ENCODE measurements at regions not wholly inside any gene's neighbourhood (a gene's known extent, or its start where the extent isn't known, plus 50 kb on each side); places are given as distances from the start of the nearest gene placed in this dataset.

GRCh38 chr4:41318839-41319530 is 62.3 kb downstream of the UCHL1 start:
- no peak for TF ChIP-seq CTCF (IDR thresholded peaks at IDR 0.05; ENCODE audit: extremely low read depth, missing control alignments)
- DNase-seq (ENCODE audit: low spot score) = no peak

GRCh38 chr4:41319553-41319952 is 62.8 kb downstream of the UCHL1 start:
- no peak for TF ChIP-seq CTCF (IDR thresholded peaks at IDR 0.05; ENCODE audit: extremely low read depth, missing control alignments)
- DNase-seq (ENCODE audit: low spot score) = no peak

GRCh38 chr4:41320278-41320677 is 63.5 kb downstream of the UCHL1 start:
- TF ChIP-seq CTCF (IDR thresholded peaks at IDR 0.05; ENCODE audit: extremely low read depth, missing control alignments) = no peak
- no peak for DNase-seq (ENCODE audit: low spot score)

- TF ChIP-seq CTCF (IDR thresholded peaks at IDR 0.05; ENCODE audit: extremely low read depth, missing control alignments) = no peak
- DNase-seq (ENCODE audit: low spot score) = no peak
Observed at GRCh38 chr4:41320786-41321185, 64.1 kb downstream of the UCHL1 start.

- DNase-seq (ENCODE audit: low spot score) = no peak
- TF ChIP-seq CTCF (IDR thresholded peaks at IDR 0.05; ENCODE audit: extremely low read depth, missing control alignments) = no peak
Observed at GRCh38 chr4:41321216-41321945, 64.7 kb downstream of the UCHL1 start.

GRCh38 chr4:41322617-41323016 is 65.9 kb downstream of the UCHL1 start:
- TF ChIP-seq CTCF (IDR thresholded peaks at IDR 0.05; ENCODE audit: extremely low read depth, missing control alignments) = no peak
- DNase-seq (ENCODE audit: low spot score) = no peak

GRCh38 chr4:41323179-41323578 is 66.5 kb downstream of the UCHL1 start:
- no peak for DNase-seq (ENCODE audit: low spot score)
- no peak for TF ChIP-seq CTCF (IDR thresholded peaks at IDR 0.05; ENCODE audit: extremely low read depth, missing control alignments)

All from GM20000 (cell line).